Ishikawa (cell line): ENCODE measurements at regions not wholly inside any gene's neighbourhood (a gene's known extent, or its start where the extent isn't known, plus 50 kb on each side); places are given as distances from the start of the nearest gene placed in this dataset.

ENCODE experiments used
- CEBPB ChIP-seq: IDR thresholded peaks from 2 replicates; pipeline ENCODE4 v1.6.1; 2012
- CREB1 ChIP-seq: IDR thresholded peaks from 2 replicates; pipeline ENCODE4 v1.6.1; 2012; ENCODE audit warnings: low read depth
- EP300 ChIP-seq: IDR thresholded peaks from 2 replicates; pipeline ENCODE4 v1.6.1; 2012; ENCODE audit warnings: borderline replicate concordance
- FOXM1 ChIP-seq: IDR thresholded peaks from 2 replicates; pipeline ENCODE4 v1.6.1; 2012; ENCODE audit warnings: low read depth, borderline replicate concordance
- RAD21 ChIP-seq: IDR thresholded peaks from 2 replicates; pipeline ENCODE4 v1.6.1; 2012; ENCODE audit warnings: low read depth
- REST ChIP-seq: IDR thresholded peaks from 2 replicates; pipeline ENCODE4 v1.6.1; 2012; ENCODE audit warnings: low read depth, mild to moderate bottlenecking
- TAF1 ChIP-seq: IDR thresholded peaks from 2 replicates; pipeline ENCODE4 v1.6.1; 2012; ENCODE audit warnings: low read depth, mild to moderate bottlenecking
- TCF12 ChIP-seq: IDR thresholded peaks from 2 replicates; pipeline ENCODE4 v1.6.1; 2012; ENCODE audit warnings: low read depth
- TEAD4 ChIP-seq: IDR thresholded peaks from 2 replicates; pipeline ENCODE4 v1.6.1; 2012
- YY1 ChIP-seq: IDR thresholded peaks from 2 replicates; pipeline ENCODE4 v1.6.1; 2012; ENCODE audit warnings: low read depth
- ZBTB7A ChIP-seq: IDR thresholded peaks from 2 replicates; pipeline ENCODE4 v1.6.1; 2012; ENCODE audit warnings: low read depth
- TF ChIP-seq, protein P1 (sequence below): IDR thresholded peaks from 2 replicates; pipeline ENCODE4 v1.6.1; 2012

DNA sequence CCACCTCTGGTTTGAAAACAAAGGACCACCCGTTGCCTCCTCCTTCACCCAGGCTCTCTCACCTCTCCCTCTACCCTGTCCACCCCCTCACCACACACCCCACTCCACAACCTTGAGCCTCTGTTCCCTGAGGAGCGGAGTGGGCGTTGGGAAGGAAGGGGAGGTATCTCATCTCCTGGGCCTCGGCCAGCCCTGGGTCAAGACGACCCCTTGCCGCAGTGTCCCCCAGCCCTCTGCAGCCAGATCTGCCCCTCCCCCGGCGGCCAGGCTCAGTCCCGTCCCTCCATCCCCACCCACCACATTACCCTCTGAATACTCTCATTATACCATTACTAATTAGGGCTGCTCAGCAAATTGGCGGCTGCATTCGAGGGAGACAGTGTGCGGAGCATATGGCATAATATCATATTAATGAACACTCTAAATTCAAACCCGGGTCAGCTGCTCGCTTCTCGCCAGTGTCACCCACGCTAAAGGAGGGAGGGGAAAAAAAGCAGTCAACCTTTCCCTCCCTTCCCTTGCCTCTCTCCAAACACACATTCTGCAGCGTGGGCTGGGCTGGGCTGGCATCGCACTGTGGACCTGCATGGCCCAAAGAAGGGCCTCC is 123.2 kb upstream of the LHX1 start:
- TF ChIP-seq, protein P1, sequence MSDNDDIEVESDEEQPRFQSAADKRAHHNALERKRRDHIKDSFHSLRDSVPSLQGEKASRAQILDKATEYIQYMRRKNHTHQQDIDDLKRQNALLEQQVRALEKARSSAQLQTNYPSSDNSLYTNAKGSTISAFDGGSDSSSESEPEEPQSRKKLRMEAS = no peak
- TF ChIP-seq RAD21 = no peak
- TF ChIP-seq YY1 = no peak
- no peak for TF ChIP-seq TAF1
- TF ChIP-seq EP300 = no peak
- TF ChIP-seq CEBPB = no peak
- TF ChIP-seq REST = no peak
- no peak for TF ChIP-seq TEAD4
- TF ChIP-seq FOXM1 = no peak
- TF ChIP-seq TCF12 = no peak
- no peak for TF ChIP-seq ZBTB7A
- no peak for TF ChIP-seq CREB1
